Erythroblast (primary cell): ENCODE measurements at regions not wholly inside any gene's neighbourhood (a gene's known extent, or its start where the extent isn't known, plus 50 kb on each side); places are given as distances from the start of the nearest gene placed in this dataset.

Experiments used
- DNase-seq, 2 experiments: peaks; one replicate each; lab custom pipeline; 2025; lab: John Stamatoyannopoulos, UW
- GATA1 ChIP-seq: IDR thresholded peaks from 2 replicates; pipeline ENCODE4 v1.6.1; 2011; ENCODE audit warnings: low read depth, mild to moderate bottlenecking, control low read depth, low read length, moderate library complexity
- POLR2A ChIP-seq: IDR thresholded peaks from 2 replicates; pipeline ENCODE4 v1.6.1; 2011; ENCODE audit warnings: mild to moderate bottlenecking, low read length

GRCh38 chr1:172885971-172886370 is 164.8 kb downstream of the TNFSF18 start:
- TF ChIP-seq GATA1 = no peak
- TF ChIP-seq POLR2A = no peak
- no peak for DNase-seq

- no peak for DNase-seq
- no peak for TF ChIP-seq POLR2A
These were observed 163.6 kb downstream of the TNFSF18 start for GRCh38 chr1:172887162-172887561.

- DNase-seq = no peak
- no peak for TF ChIP-seq POLR2A
- TF ChIP-seq GATA1 = no peak
These were observed 157.4 kb downstream of the TNFSF18 start for GRCh38 chr1:172893146-172893841.

- no peak for TF ChIP-seq GATA1
- TF ChIP-seq POLR2A = no peak
- DNase-seq = peak in 1 of 2 experiments; percentile 5
These were observed 156.2 kb downstream of the TNFSF18 start for GRCh38 chr1:172894349-172895049.

GRCh38 chr1:172895050-172895460 is 155.7 kb downstream of the TNFSF18 start:
- no peak for TF ChIP-seq GATA1
- no peak for DNase-seq

- DNase-seq = no peak
- TF ChIP-seq POLR2A (no peak), GATA1 (no peak)
These were observed 155.0 kb downstream of the TNFSF18 start for GRCh38 chr1:172895761-172896160.

GRCh38 chr1:172897738-172898137 is 153.0 kb downstream of the TNFSF18 start:
- TF ChIP-seq GATA1 (no peak), POLR2A (no peak)
- no peak for DNase-seq

- DNase-seq = no peak
- TF ChIP-seq POLR2A = no peak
- no peak for TF ChIP-seq GATA1
These were observed 151.9 kb downstream of the TNFSF18 start for GRCh38 chr1:172898866-172899265.

GRCh38 chr1:172900376-172900997 is 150.3 kb downstream of the TNFSF18 start:
- DNase-seq = no peak
- TF ChIP-seq GATA1 = no peak
- TF ChIP-seq POLR2A = no peak

GRCh38 chr1:172902200-172902599 is 148.5 kb downstream of the TNFSF18 start:
- no peak for TF ChIP-seq GATA1
- no peak for TF ChIP-seq POLR2A
- no peak for DNase-seq

GRCh38 chr1:172902861-172903381 is 147.8 kb downstream of the TNFSF18 start:
- DNase-seq = no peak
- no peak for TF ChIP-seq GATA1
- TF ChIP-seq POLR2A = no peak

- no peak for DNase-seq
- TF ChIP-seq POLR2A = no peak
- TF ChIP-seq GATA1 = no peak
These were observed 147.0 kb downstream of the TNFSF18 start for GRCh38 chr1:172903581-172904220.

GRCh38 chr1:172905452-172905851 is 145.3 kb downstream of the TNFSF18 start:
- DNase-seq = no peak
- no peak for TF ChIP-seq POLR2A
- TF ChIP-seq GATA1 = no peak
